HCT116 (cell line): ENCODE measurements at regions not wholly inside any gene's neighbourhood (a gene's known extent, or its start where the extent isn't known, plus 50 kb on each side); places are given as distances from the start of the nearest gene placed in this dataset.

ENCODE experiments used
- ATAC-seq: fragments of 200-7000 bp; cut with Tn5 transposase; 2 replicates; pipeline ENCODE4 v1.9.1; 2020; ENCODE audit warnings: mild to moderate bottlenecking, moderate library complexity
- BruUV-seq: library from RNA; stranded (reverse); fragments of 400-500 nt; replicated peaks from 2 replicates; lab custom pipeline; 2021; lab: Mats Ljungman, UMichigan
- CTCF ChIA-PET: fragments of 300-600 bp; sonication (Branson Sonifier 250); formaldehyde crosslinking; loops from one replicate; lab custom pipeline; 2021; ENCODE audit warnings: antibody characterized with exemption; lab: Charles Lee
- POLR2A ChIA-PET: fragments of 300-600, 350-600 bp; sonication (Branson Sonifier 250); formaldehyde crosslinking; loops from one replicate; lab custom pipeline; 2021; ENCODE audit warnings: antibody characterized with exemption; lab: Charles Lee
- RAD21 ChIA-PET, 2 experiments: fragments of 300-600 bp; sonication (Branson Sonifier 250); formaldehyde crosslinking; loops; one replicate each; lab custom pipeline; 2023; ENCODE audit warnings: low total read pairs in 2 of 2; ENCODE audit not compliant: uncharacterized antibody in 2 of 2, unreplicated experiment in 2 of 2, low non-redundant PET in 1 of 2; lab: Charles Lee
- DNase-seq: peaks from one replicate; pipeline ENCODE4 v3.0.0-alpha.2; 2010; ENCODE audit warnings: low read depth, low spot score
- H2AFZ ChIP-seq: fragments of 200-600 bp; shearing (Covaris generic), sonication (generic); 2 replicates; pipeline ENCODE4 v1.6.1; 2017; ENCODE audit warnings: low read depth, mixed run types, mixed read lengths, antibody characterized with exemption, low read length; ENCODE audit not compliant: poor library complexity, severe bottlenecking
- H3K27ac ChIP-seq: 2 replicates; pipeline ENCODE4 v1.5.1; 2012; ENCODE audit warnings: low read depth, low read length
- H3K27me3 ChIP-seq: fragments of 200-600 bp; sonication (generic); 2 replicates; pipeline ENCODE4 v1.6.1; 2016; ENCODE audit warnings: mixed run types, low read length, mixed read lengths; ENCODE audit not compliant: insufficient read depth
- H3K36me3 ChIP-seq, 2 experiments: fragments of 200-500 bp in 1 of 2; fragments of 200-600 bp in 1 of 2; sonication (Bioruptor generic) in 1 of 2; sonication (generic) in 1 of 2; 2 replicates each; pipeline versions ENCODE4 v1.5.1 to v1.6.1; 2014 to 2016; ENCODE audit warnings: low read length in 2 of 2, inconsistent platforms in 1 of 2, mixed read lengths in 1 of 2, mixed run types in 1 of 2; ENCODE audit not compliant: insufficient read depth in 2 of 2, control insufficient read depth in 1 of 2
- H3K4me1 ChIP-seq, 2 experiments: fragments of 200-600 bp in 1 of 2; sonication (generic) in 1 of 2; 2 replicates each; pipeline versions ENCODE4 v1.5.1 to v1.6.1; 2012 to 2017; ENCODE audit warnings: low read length in 2 of 2, inconsistent platforms in 1 of 2, mild to moderate bottlenecking in 1 of 2, mixed read lengths in 1 of 2, mixed run types in 1 of 2, moderate library complexity in 1 of 2; ENCODE audit not compliant: insufficient read depth in 2 of 2, control insufficient read depth in 1 of 2
- H3K4me2 ChIP-seq: fragments of 200-600 bp; sonication (generic); 2 replicates; pipeline ENCODE4 v1.6.1; 2017; ENCODE audit warnings: mixed run types, low read length, mixed read lengths
- H3K4me3 ChIP-seq, 2 experiments: fragments of 200-600 bp in 1 of 2; sonication (generic) in 1 of 2; replicated peaks in 1 of 2; 2 replicates each; pipeline ENCODE4 v1.5.1; 2011 to 2016; ENCODE audit warnings: low read length in 2 of 2, control low read depth in 1 of 2, low read depth in 1 of 2, mild to moderate bottlenecking in 1 of 2, mixed read lengths in 1 of 2, mixed run types in 1 of 2
- H3K79me2 ChIP-seq: fragments of 200-600 bp; sonication (generic); 2 replicates; pipeline ENCODE4 v1.6.1; 2017; ENCODE audit warnings: mild to moderate bottlenecking, mixed run types, low read length, moderate library complexity, mixed read lengths; ENCODE audit not compliant: insufficient read depth
- H3K9ac ChIP-seq: fragments of 200-600 bp; sonication (generic); 2 replicates; pipeline ENCODE4 v1.6.1; 2016; ENCODE audit warnings: low read length, mixed read lengths
- H3K9me2 ChIP-seq: fragments of 200-600 bp; sonication (generic), shearing (Covaris generic); 2 replicates; pipeline ENCODE4 v1.6.1; 2017; ENCODE audit warnings: mixed run types, mild to moderate bottlenecking, moderate library complexity; ENCODE audit not compliant: insufficient read depth
- H3K9me3 ChIP-seq, 2 experiments: fragments of 200-500 bp in 1 of 2; fragments of 200-600 bp in 1 of 2; sonication (Bioruptor generic) in 1 of 2; sonication (generic) in 1 of 2; 2 replicates each; pipeline ENCODE4 v1.6.1; 2014 to 2017; ENCODE audit warnings: low read length in 2 of 2, mixed read lengths in 2 of 2, inconsistent platforms in 1 of 2, low read depth in 1 of 2, mild to moderate bottlenecking in 1 of 2, mixed run types in 1 of 2, moderate library complexity in 1 of 2; ENCODE audit not compliant: control insufficient read depth in 1 of 2, insufficient read depth in 1 of 2
- H4K20me1 ChIP-seq: fragments of 200-600 bp; sonication (generic), shearing (Covaris generic); 2 replicates; pipeline ENCODE4 v1.6.1; 2017; ENCODE audit warnings: mixed run types, mild to moderate bottlenecking, moderate library complexity; ENCODE audit not compliant: insufficient read depth
- ATF3 ChIP-seq: IDR thresholded peaks from 2 replicates; pipeline ENCODE4 v1.6.1; 2012
- CBX3 ChIP-seq: IDR thresholded peaks from 2 replicates; pipeline ENCODE4 v1.6.1; 2012; ENCODE audit warnings: low read depth
- CEBPB ChIP-seq: IDR thresholded peaks from 2 replicates; pipeline ENCODE4 v1.6.1; 2012; ENCODE audit warnings: low read depth
- ELF1 ChIP-seq: IDR thresholded peaks from 2 replicates; pipeline ENCODE4 v1.6.1; 2012; ENCODE audit warnings: low read depth, borderline replicate concordance
- EZH2 ChIP-seq: fragments of 200-600 bp; sonication (generic); IDR thresholded peaks from 2 replicates; pipeline ENCODE4 v1.6.1; 2017; ENCODE audit warnings: antibody characterized with exemption, mixed run types
- EZH2phosphoT487 ChIP-seq: fragments of 200-600 bp; IDR thresholded peaks from 2 replicates; pipeline ENCODE4 v1.6.1; 2018; ENCODE audit warnings: antibody characterized with exemption, borderline replicate concordance
- FOSL1 ChIP-seq: IDR thresholded peaks from 2 replicates; pipeline ENCODE4 v1.6.1; 2012; ENCODE audit warnings: low read depth
- JUND ChIP-seq: IDR thresholded peaks from 2 replicates; pipeline ENCODE4 v1.6.1; 2012
- POLR2AphosphoS5 ChIP-seq: IDR thresholded peaks from 2 replicates; pipeline ENCODE4 v1.6.1; 2011; ENCODE audit warnings: mild to moderate bottlenecking, low read depth, low read length, moderate library complexity
- RAD21 ChIP-seq: IDR thresholded peaks from 2 replicates; pipeline ENCODE4 v1.6.1; 2012; ENCODE audit warnings: low read depth, mild to moderate bottlenecking
- SIN3A ChIP-seq: IDR thresholded peaks from 2 replicates; pipeline ENCODE4 v1.6.1; 2012; ENCODE audit warnings: low read depth
- SP1 ChIP-seq: IDR thresholded peaks from 2 replicates; pipeline ENCODE4 v1.6.1; 2012; ENCODE audit warnings: low read depth
- SRF ChIP-seq: IDR thresholded peaks from 2 replicates; pipeline ENCODE4 v1.6.1; 2012; ENCODE audit warnings: low read depth
- TCF7L2 ChIP-seq: IDR thresholded peaks from 2 replicates; pipeline ENCODE4 v1.7.0; 2011; ENCODE audit warnings: borderline replicate concordance, inconsistent platforms; ENCODE audit not compliant: insufficient read depth, insufficient read length; ENCODE audit errors: extremely low read depth
- YY1 ChIP-seq: IDR thresholded peaks from 2 replicates; pipeline ENCODE4 v1.6.1; 2011; ENCODE audit warnings: low read length, low read depth, moderate library complexity, mild to moderate bottlenecking; ENCODE audit not compliant: insufficient replicate concordance; ENCODE audit errors: extremely low read depth
- ZFX ChIP-seq: fragments of 450-650 bp; IDR thresholded peaks from 2 replicates; pipeline ENCODE4 v1.6.1; 2017
- ZNF274 ChIP-seq: fragments of 200-500 bp; sonication (Bioruptor generic); IDR thresholded peaks from 2 replicates; pipeline ENCODE4 v1.6.1; 2014; ENCODE audit warnings: mild to moderate bottlenecking, low read depth, low read length, inconsistent platforms
- intact Hi-C: fragments of 100-400 bp; cut with micrococcal nuclease; formaldehyde crosslinking; loops from 2 replicates; pipeline ENCODE4 v1.10.0; 2022
- TF ChIP-seq, protein P1 (sequence below): IDR thresholded peaks from 2 replicates; pipeline ENCODE4 v1.6.1; 2012
- TF ChIP-seq, protein P2 (sequence below): IDR thresholded peaks from 2 replicates; pipeline ENCODE4 v1.6.1; 2012; ENCODE audit warnings: low read depth
- TF ChIP-seq, protein P3 (sequence below): IDR thresholded peaks from 2 replicates; pipeline ENCODE4 v1.6.1; 2011; ENCODE audit warnings: mild to moderate bottlenecking, low read length, moderate library complexity; ENCODE audit not compliant: insufficient replicate concordance; ENCODE audit errors: extremely low read depth

DNA sequence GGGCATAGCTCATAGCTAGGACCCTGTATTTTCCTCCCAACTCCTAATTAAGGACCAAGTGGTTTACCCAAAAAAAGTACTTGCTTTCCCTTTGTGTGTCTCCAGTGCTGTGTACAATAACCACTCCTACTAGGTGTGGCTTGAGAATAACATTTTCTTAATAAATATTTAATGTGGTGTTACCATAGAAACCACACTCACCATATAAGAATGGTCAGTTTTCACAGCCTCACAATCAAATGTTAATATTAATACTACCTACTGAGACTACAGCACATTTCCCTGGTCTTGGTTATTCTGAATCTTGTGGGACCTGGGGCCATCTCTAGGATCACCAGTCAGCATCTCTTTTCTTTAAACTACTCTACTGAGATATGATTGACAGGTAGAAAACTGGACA is 83.5 kb upstream of the BCAR3 start:
- Histone ChIP-seq H3K4me3 (no peak overlapping the region), H2AFZ (no peak overlapping the region), H3K9me3 (no peaks in the 10 kb centered on the region), H3K27me3 (no peaks in the 10 kb centered on the region), H4K20me1 (no peaks in the 10 kb centered on the region), H3K27ac (no peak overlapping the region), H3K4me2 (no peak overlapping the region), H3K9ac (no peak overlapping the region), H3K79me2 (no peaks in the 10 kb centered on the region), H3K36me3 (no peaks in the 10 kb centered on the region), H3K4me1 (peaks cover 0 to 5% of the 10 kb centered on the region in 2 experiments; a peak in 1 of 4 replicates), H3K9me2 (no peaks in the 10 kb centered on the region)
- DNase-seq, result no peak
- intact Hi-C loops, result no loop called here
- ChIA-PET CTCF (interaction anchor here (0.6 kb wide), 1 partner anchor 21 kb away, joined by 3 read pairs; no protein-coding TSS in a partner anchor), POLR2A (no interaction called here), RAD21 (no interaction called here)
- TF ChIP-seq SIN3A, result no peak
- no peak for TF ChIP-seq YY1
- no peak for TF ChIP-seq POLR2AphosphoS5
- TF ChIP-seq SRF, result no peak
- TF ChIP-seq, protein P1, sequence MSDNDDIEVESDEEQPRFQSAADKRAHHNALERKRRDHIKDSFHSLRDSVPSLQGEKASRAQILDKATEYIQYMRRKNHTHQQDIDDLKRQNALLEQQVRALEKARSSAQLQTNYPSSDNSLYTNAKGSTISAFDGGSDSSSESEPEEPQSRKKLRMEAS, result no peak
- no peak for TF ChIP-seq ATF3
- no peak for TF ChIP-seq ZNF274
- TF ChIP-seq, protein P2, sequence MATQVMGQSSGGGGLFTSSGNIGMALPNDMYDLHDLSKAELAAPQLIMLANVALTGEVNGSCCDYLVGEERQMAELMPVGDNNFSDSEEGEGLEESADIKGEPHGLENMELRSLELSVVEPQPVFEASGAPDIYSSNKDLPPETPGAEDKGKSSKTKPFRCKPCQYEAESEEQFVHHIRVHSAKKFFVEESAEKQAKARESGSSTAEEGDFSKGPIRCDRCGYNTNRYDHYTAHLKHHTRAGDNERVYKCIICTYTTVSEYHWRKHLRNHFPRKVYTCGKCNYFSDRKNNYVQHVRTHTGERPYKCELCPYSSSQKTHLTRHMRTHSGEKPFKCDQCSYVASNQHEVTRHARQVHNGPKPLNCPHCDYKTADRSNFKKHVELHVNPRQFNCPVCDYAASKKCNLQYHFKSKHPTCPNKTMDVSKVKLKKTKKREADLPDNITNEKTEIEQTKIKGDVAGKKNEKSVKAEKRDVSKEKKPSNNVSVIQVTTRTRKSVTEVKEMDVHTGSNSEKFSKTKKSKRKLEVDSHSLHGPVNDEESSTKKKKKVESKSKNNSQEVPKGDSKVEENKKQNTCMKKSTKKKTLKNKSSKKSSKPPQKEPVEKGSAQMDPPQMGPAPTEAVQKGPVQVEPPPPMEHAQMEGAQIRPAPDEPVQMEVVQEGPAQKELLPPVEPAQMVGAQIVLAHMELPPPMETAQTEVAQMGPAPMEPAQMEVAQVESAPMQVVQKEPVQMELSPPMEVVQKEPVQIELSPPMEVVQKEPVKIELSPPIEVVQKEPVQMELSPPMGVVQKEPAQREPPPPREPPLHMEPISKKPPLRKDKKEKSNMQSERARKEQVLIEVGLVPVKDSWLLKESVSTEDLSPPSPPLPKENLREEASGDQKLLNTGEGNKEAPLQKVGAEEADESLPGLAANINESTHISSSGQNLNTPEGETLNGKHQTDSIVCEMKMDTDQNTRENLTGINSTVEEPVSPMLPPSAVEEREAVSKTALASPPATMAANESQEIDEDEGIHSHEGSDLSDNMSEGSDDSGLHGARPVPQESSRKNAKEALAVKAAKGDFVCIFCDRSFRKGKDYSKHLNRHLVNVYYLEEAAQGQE, result no peak
- no peak for TF ChIP-seq TCF7L2
- TF ChIP-seq EZH2phosphoT487, result no peak
- TF ChIP-seq SP1, result no peak
- TF ChIP-seq CEBPB, result no peak
- no peak for TF ChIP-seq CBX3
- no peak for TF ChIP-seq RAD21
- no peak for TF ChIP-seq JUND
- TF ChIP-seq EZH2, result no peak
- no peak for TF ChIP-seq ZFX
- no peak for TF ChIP-seq ELF1
- TF ChIP-seq, protein P3, sequence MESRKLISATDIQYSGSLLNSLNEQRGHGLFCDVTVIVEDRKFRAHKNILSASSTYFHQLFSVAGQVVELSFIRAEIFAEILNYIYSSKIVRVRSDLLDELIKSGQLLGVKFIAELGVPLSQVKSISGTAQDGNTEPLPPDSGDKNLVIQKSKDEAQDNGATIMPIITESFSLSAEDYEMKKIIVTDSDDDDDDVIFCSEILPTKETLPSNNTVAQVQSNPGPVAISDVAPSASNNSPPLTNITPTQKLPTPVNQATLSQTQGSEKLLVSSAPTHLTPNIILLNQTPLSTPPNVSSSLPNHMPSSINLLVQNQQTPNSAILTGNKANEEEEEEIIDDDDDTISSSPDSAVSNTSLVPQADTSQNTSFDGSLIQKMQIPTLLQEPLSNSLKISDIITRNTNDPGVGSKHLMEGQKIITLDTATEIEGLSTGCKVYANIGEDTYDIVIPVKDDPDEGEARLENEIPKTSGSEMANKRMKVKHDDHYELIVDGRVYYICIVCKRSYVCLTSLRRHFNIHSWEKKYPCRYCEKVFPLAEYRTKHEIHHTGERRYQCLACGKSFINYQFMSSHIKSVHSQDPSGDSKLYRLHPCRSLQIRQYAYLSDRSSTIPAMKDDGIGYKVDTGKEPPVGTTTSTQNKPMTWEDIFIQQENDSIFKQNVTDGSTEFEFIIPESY, result no peak
- no peak for TF ChIP-seq FOSL1
- no peak for ATAC-seq
- no TSS peak for BruUV-seq
